PC-3 (cell line): ENCODE measurements at regions not wholly inside any gene's neighbourhood (a gene's known extent, or its start where the extent isn't known, plus 50 kb on each side); places are given as distances from the start of the nearest gene placed in this dataset.

ENCODE experiments used
- ATAC-seq: fragments of 200-7000 bp; cut with Tn5 transposase; 2 replicates; pipeline ENCODE4 v1.9.1; 2020; ENCODE audit warnings: mild to moderate bottlenecking, moderate library complexity
- BruUV-seq: library from RNA; stranded (reverse); fragments of 400-500 nt; replicated peaks from 2 replicates; lab custom pipeline; 2021; lab: Mats Ljungman, UMichigan
- CTCF ChIA-PET: fragments of 300-600 bp; sonication (Branson Sonifier 250); formaldehyde crosslinking; loops from one replicate; lab custom pipeline; 2022; ENCODE audit warnings: antibody characterized with exemption; lab: Charles Lee
- POLR2A ChIA-PET: fragments of 300-600 bp; sonication (Branson Sonifier 250); formaldehyde crosslinking; loops from one replicate; lab custom pipeline; 2022; ENCODE audit warnings: antibody characterized with exemption; ENCODE audit not compliant: unreplicated experiment; lab: Charles Lee
- DNase-seq: peaks from one replicate; pipeline ENCODE4 v3.0.0-alpha.2; 2015
- H2AFZ ChIP-seq: fragments of 300-600 bp; sonication (generic); 2 replicates; pipeline ENCODE4 v1.6.0; 2016; ENCODE audit warnings: antibody characterized with exemption, low read length
- H3F3A ChIP-seq: fragments of 300-600 bp; sonication (generic); one replicate; pipeline ENCODE4 v1.6.0; 2017; ENCODE audit warnings: antibody characterized with exemption, low read length, control low read depth, mild to moderate bottlenecking; ENCODE audit not compliant: unreplicated experiment
- H3K27ac ChIP-seq: fragments of 300-600 bp; sonication (generic); 2 replicates; pipeline ENCODE4 v1.5.1; 2016; ENCODE audit warnings: mild to moderate bottlenecking, low read length
- H3K27me3 ChIP-seq: fragments of 300-600 bp; sonication (generic); 2 replicates; pipeline ENCODE4 v1.6.1; 2016; ENCODE audit warnings: low read length, mixed read lengths
- H3K36me3 ChIP-seq: fragments of 300-600 bp; sonication (generic); 2 replicates; pipeline ENCODE4 v1.6.1; 2016; ENCODE audit warnings: low read depth, mixed run types, low read length, mixed read lengths
- H3K4me1 ChIP-seq: fragments of 300-600 bp; sonication (generic); 2 replicates; pipeline ENCODE4 v1.5.1; 2016; ENCODE audit warnings: low read length; ENCODE audit not compliant: insufficient read depth
- H3K4me2 ChIP-seq: fragments of 300-600 bp; sonication (generic); 2 replicates; pipeline ENCODE4 v1.6.0; 2016; ENCODE audit warnings: low read length
- H3K4me3 ChIP-seq: fragments of 300-600 bp; sonication (generic); 2 replicates; pipeline ENCODE4 v1.5.1; 2016; ENCODE audit warnings: mild to moderate bottlenecking, low read length, mixed read lengths
- H3K79me2 ChIP-seq: fragments of 300-600 bp; sonication (generic); 2 replicates; pipeline ENCODE4 v1.6.1; 2017; ENCODE audit warnings: low read length, mixed read lengths
- H3K9ac ChIP-seq: fragments of 300-600 bp; sonication (generic); 2 replicates; pipeline ENCODE4 v1.6.0; 2016; ENCODE audit warnings: mild to moderate bottlenecking, low read length
- H3K9me2 ChIP-seq: fragments of 300-600 bp; sonication (generic); replicated peaks from 2 replicates; pipeline ENCODE4 v1.6.1; 2016; ENCODE audit warnings: mixed run types, low read length, mixed read lengths
- H3K9me3 ChIP-seq: fragments of 300-600 bp; sonication (generic); 2 replicates; pipeline ENCODE4 v1.6.1; 2016; ENCODE audit warnings: low read length, mixed read lengths
- H4K20me1 ChIP-seq: fragments of 300-600 bp; sonication (generic); 2 replicates; pipeline ENCODE4 v1.6.1; 2016; ENCODE audit warnings: low read length, mixed read lengths
- CTCF ChIP-seq: fragments of 300-600 bp; sonication (generic); conservative IDR thresholded peaks from 2 replicates; pipeline ENCODE4 v1.5.1; 2017; ENCODE audit warnings: antibody characterized with exemption, low read depth, mild to moderate bottlenecking, low read length
- EZH2 ChIP-seq: fragments of 300-600 bp; sonication (generic); IDR thresholded peaks from one replicate; pipeline ENCODE4 v1.6.1; 2017; ENCODE audit warnings: antibody characterized with exemption, mild to moderate bottlenecking, low read length; ENCODE audit not compliant: unreplicated experiment
- EZH2phosphoT487 ChIP-seq: fragments of 300-600 bp; sonication (generic); IDR thresholded peaks from 2 replicates; pipeline ENCODE4 v1.6.1; 2018; ENCODE audit warnings: mild to moderate bottlenecking, antibody characterized with exemption, low read length, borderline replicate concordance
- intact Hi-C: fragments of 100-400 bp; cut with micrococcal nuclease; formaldehyde crosslinking; loops from 2 replicates; pipeline ENCODE4 v1.9.0; 2023

DNA sequence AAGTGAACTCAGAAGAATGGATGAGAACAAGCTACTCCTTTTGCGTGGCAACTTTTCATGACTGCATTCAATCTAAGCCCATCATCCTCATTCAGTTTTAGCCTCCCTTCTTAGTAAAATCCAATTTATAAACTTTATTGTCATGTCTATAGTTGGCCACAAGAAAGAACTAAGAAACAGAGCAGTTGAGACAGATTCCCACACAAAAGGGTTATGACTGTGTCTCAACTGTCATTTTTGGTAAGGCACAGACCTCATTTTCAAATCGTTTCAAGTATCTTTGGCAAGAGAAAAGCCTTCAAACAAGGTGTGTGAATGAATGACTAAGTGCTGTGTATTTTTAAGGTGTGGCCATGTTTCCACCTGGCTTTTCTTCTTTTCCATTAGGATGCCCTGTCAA is 84.2 kb upstream of the CREB5 start:
- H3K27ac ChIP-seq: peak overlapping the region; percentile 36
- peak; percentile 35; the same call in 1 of the 2 replicates for ATAC-seq

GRCh38 chr7:28328822-28329660 is 83.3 kb upstream of the CREB5 start:
- no peaks in the 10 kb centered on the region for H3K27me3 ChIP-seq
- H2AFZ ChIP-seq: no peak overlapping the region
- ChIA-PET POLR2A (no interaction called here), CTCF (no interaction called here)
- no peaks in the 10 kb centered on the region for H3F3A ChIP-seq
- no peak overlapping the region for H3K4me2 ChIP-seq
- DNase-seq: no peak
- H3K36me3 ChIP-seq: no peaks in the 10 kb centered on the region
- no peaks in the 10 kb centered on the region for H3K9me2 ChIP-seq
- H3K9me3 ChIP-seq: no peaks in the 10 kb centered on the region
- no peak overlapping the region for H3K4me3 ChIP-seq
- no peak overlapping the region for H3K9ac ChIP-seq
- TF ChIP-seq EZH2phosphoT487: no peak
- no peaks in the 10 kb centered on the region for H4K20me1 ChIP-seq
- no TSS peak for BruUV-seq
- intact Hi-C loops: no loop called here
- no peaks in the 10 kb centered on the region for H3K79me2 ChIP-seq
- peaks cover 11% of the 10 kb centered on the region; the same call in 1 of the 2 replicates for H3K4me1 ChIP-seq
- H3K27ac ChIP-seq: no peak overlapping the region; the same call in 1 of the 2 replicates
- ATAC-seq: no peak

More for the DNA sequence above, 84.2 kb upstream of the CREB5 start:
- H3K79me2 ChIP-seq: no peaks in the 10 kb centered on the region
- no peak overlapping the region for H3K9ac ChIP-seq
- H3K9me2 ChIP-seq: no peaks in the 10 kb centered on the region
- intact Hi-C loops: no loop called here
- H3K9me3 ChIP-seq: no peaks in the 10 kb centered on the region
- H3K4me3 ChIP-seq: no peak overlapping the region
- peak overlapping the region; percentile 29; the same call in 1 of the 2 replicates for H2AFZ ChIP-seq
- POLR2A ChIA-PET: no interaction called here
- peaks cover 11% of the 10 kb centered on the region; the same call in 1 of the 2 replicates for H3K4me1 ChIP-seq
- H3K36me3 ChIP-seq: no peaks in the 10 kb centered on the region
- no peaks in the 10 kb centered on the region for H3F3A ChIP-seq
- BruUV-seq: no TSS peak
- no peaks in the 10 kb centered on the region for H3K27me3 ChIP-seq
- TF ChIP-seq EZH2 (no peak), EZH2phosphoT487 (no peak), CTCF (no peak)
- no peaks in the 10 kb centered on the region for H4K20me1 ChIP-seq
- no peak overlapping the region for H3K4me2 ChIP-seq
- DNase-seq: peak; percentile 46
- CTCF ChIA-PET: no interaction called here

- Histone ChIP-seq H4K20me1 (no peaks in the 10 kb centered on the region), H2AFZ (no peak overlapping the region), H3K9me2 (no peaks in the 10 kb centered on the region), H3K79me2 (no peaks in the 10 kb centered on the region), H3K4me2 (no peak overlapping the region), H3F3A (no peaks in the 10 kb centered on the region), H3K4me3 (no peak overlapping the region), H3K4me1 (peaks cover 11% of the 10 kb centered on the region; the same call in 1 of the 2 replicates), H3K27me3 (no peaks in the 10 kb centered on the region), H3K27ac (no peak overlapping the region), H3K9ac (no peak overlapping the region), H3K36me3 (no peaks in the 10 kb centered on the region), H3K9me3 (no peaks in the 10 kb centered on the region)
- intact Hi-C loops: no loop called here
- DNase-seq: no peak
- TF ChIP-seq CTCF: no peak
- no peak for TF ChIP-seq EZH2
- TF ChIP-seq EZH2phosphoT487: no peak
- POLR2A ChIA-PET: no interaction called here
- CTCF ChIA-PET: no interaction called here
- BruUV-seq: no TSS peak
- no peak for ATAC-seq
These were observed 82.5 kb upstream of the CREB5 start for GRCh38 chr7:28329661-28330363.
